ENCODE measurements at regions not wholly inside any gene's neighbourhood (a gene's known extent, or its start where the extent isn't known, plus 50 kb on each side); places are given as distances from the start of the nearest gene placed in this dataset.

GRCh38 chr5:111643499-111643898 is 113.5 kb downstream of the NREP start:
- ATAC-seq, result peak in 2 of 4 donors; percentile 56 to 60
- WGBS, 2 donors, result 50 to 51% methylated on average over 2 of the region's 2 CpGs

GRCh38 chr5:111641533-111642233 is 115.3 kb downstream of the NREP start:
- 69 to 85% methylated on average over 4 of the region's 4 CpGs for WGBS, 2 donors
- peak in 2 of 4 donors; percentile 20 to 38 for ATAC-seq
- no peak for FAIRE-seq

More at GRCh38 chr5:111643499-111643898, 113.5 kb downstream of the NREP start:
- no peak overlapping the region for H3K27ac ChIP-seq
- no peak for FAIRE-seq
- intact Hi-C loops (cut with DNase I), result no loop called here
- no peaks in the 10 kb centered on the region for H3K9me3 ChIP-seq
- no peaks in the 10 kb centered on the region for H3K36me3 ChIP-seq
- no peaks in the 10 kb centered on the region for H3K27me3 ChIP-seq
- no peak for TF ChIP-seq CTCF (IDR thresholded peaks at IDR 0.05)
- no peak overlapping the region for H3K4me3 ChIP-seq
- no peaks in the 10 kb centered on the region for H3K4me1 ChIP-seq
- no peak for DNase-seq

GRCh38 chr5:111639912-111640311 is 117.1 kb downstream of the NREP start:
- WGBS, 2 donors, result 58 to 63% methylated on average over 2 of the region's 2 CpGs
- peaks cover 0 to 6% (median 0%) of the 10 kb centered on the region in 3 donors for H3K4me1 ChIP-seq
- no peak for TF ChIP-seq CTCF (IDR thresholded peaks at IDR 0.05)
- no peaks in the 10 kb centered on the region for H3K36me3 ChIP-seq
- H3K4me3 ChIP-seq, result no peak overlapping the region
- FAIRE-seq, result no peak
- no peaks in the 10 kb centered on the region for H3K27me3 ChIP-seq
- H3K27ac ChIP-seq, result no peak overlapping the region
- ATAC-seq, result no peak
- DNase-seq, result no peak
- H3K9me3 ChIP-seq, result no peaks in the 10 kb centered on the region
- intact Hi-C loops (cut with DNase I), result no loop called here

More at GRCh38 chr5:111641533-111642233, 115.3 kb downstream of the NREP start:
- no peaks in the 10 kb centered on the region for H3K27me3 ChIP-seq
- no peak overlapping the region for H3K4me3 ChIP-seq
- no peaks in the 10 kb centered on the region for H3K9me3 ChIP-seq
- DNase-seq, result no peak
- H3K27ac ChIP-seq, result no peak overlapping the region
- intact Hi-C loops (cut with DNase I), result no loop called here
- TF ChIP-seq CTCF (IDR thresholded peaks at IDR 0.05), result no peak
- H3K4me1 ChIP-seq, result no peaks in the 10 kb centered on the region
- H3K36me3 ChIP-seq, result no peaks in the 10 kb centered on the region

- no peaks in the 10 kb centered on the region for H3K36me3 ChIP-seq
- H3K27me3 ChIP-seq, result no peaks in the 10 kb centered on the region
- WGBS, 2 donors, result 50 to 59% methylated on average over 2 of the region's 2 CpGs
- TF ChIP-seq CTCF (IDR thresholded peaks at IDR 0.05), result no peak
- DNase-seq (no peak), FAIRE-seq (no peak), ATAC-seq (no peak)
- H3K4me1 ChIP-seq, result peaks cover 0 to 6% (median 0%) of the 10 kb centered on the region in 3 donors
- no peak overlapping the region for H3K27ac ChIP-seq
- intact Hi-C loops (cut with DNase I), result no loop called here
- no peaks in the 10 kb centered on the region for H3K9me3 ChIP-seq
- H3K4me3 ChIP-seq, result no peak overlapping the region
These were observed 120.3 kb downstream of the NREP start for GRCh38 chr5:111636736-111637135.

- intact Hi-C loops (cut with DNase I), result no loop called here
These were observed 121.0 kb downstream of the NREP start for GRCh38 chr5:111635916-111636570.

More at GRCh38 chr5:111635916-111636570, 121.0 kb downstream of the NREP start:
- TF ChIP-seq CTCF (IDR thresholded peaks at IDR 0.05), result no peak
- H3K4me1 ChIP-seq, result peaks cover 0 to 10% (median 0%) of the 10 kb centered on the region in 3 donors
- WGBS, 2 donors, result 50 to 56% methylated on average over 3 of the region's 3 CpGs
- DNase-seq, result no peak
- H3K27ac ChIP-seq, result no peak overlapping the region
- no peak overlapping the region for H3K4me3 ChIP-seq
- no peaks in the 10 kb centered on the region for H3K36me3 ChIP-seq
- H3K9me3 ChIP-seq, result no peaks in the 10 kb centered on the region
- H3K27me3 ChIP-seq, result no peaks in the 10 kb centered on the region
- peak in 1 of 4 donors; percentile 25 for ATAC-seq
- FAIRE-seq, result no peak

All from pancreas (tissue), 10 donors.